Neuronal stem cell (in vitro differentiated cells): ENCODE measurements at regions not wholly inside any gene's neighbourhood (a gene's known extent, or its start where the extent isn't known, plus 50 kb on each side); places are given as distances from the start of the nearest gene placed in this dataset.

ENCODE experiments used
- DNase-seq: peaks from one replicate; pipeline ENCODE4 v3.0.0-alpha.2; 2013; ENCODE audit warnings: low spot score
- H2AFZ ChIP-seq: one replicate; pipeline ENCODE4 v1.6.1; 2013; ENCODE audit warnings: mild to moderate bottlenecking, low read length, inconsistent platforms
- H2AK5ac ChIP-seq: 2 replicates; pipeline ENCODE4 v1.6.1; 2013; ENCODE audit warnings: low read depth, mild to moderate bottlenecking, inconsistent platforms, low read length, moderate library complexity, mixed read lengths
- H2BK120ac ChIP-seq: 2 replicates; pipeline ENCODE4 v1.6.1; 2013; ENCODE audit warnings: low read depth, mild to moderate bottlenecking, inconsistent platforms, low read length, moderate library complexity, mixed read lengths
- H2BK12ac ChIP-seq: one replicate; pipeline ENCODE4 v1.6.1; 2013; ENCODE audit warnings: low read length, inconsistent platforms
- H2BK15ac ChIP-seq: 2 replicates; pipeline ENCODE4 v1.6.1; 2013; ENCODE audit warnings: mild to moderate bottlenecking, low read length, inconsistent platforms, mixed read lengths
- H2BK5ac ChIP-seq: one replicate; pipeline ENCODE4 v1.6.1; 2013; ENCODE audit warnings: inconsistent platforms, mild to moderate bottlenecking, low read length, moderate library complexity
- H3K14ac ChIP-seq: one replicate; pipeline ENCODE4 v1.6.1; 2013; ENCODE audit warnings: low read length, inconsistent platforms
- H3K18ac ChIP-seq: 2 replicates; pipeline ENCODE4 v1.6.1; 2013; ENCODE audit warnings: low read length, inconsistent platforms
- H3K23ac ChIP-seq: 2 replicates; pipeline ENCODE4 v1.6.1; 2013; ENCODE audit warnings: low read depth, mild to moderate bottlenecking, mixed read lengths, low read length, inconsistent platforms; ENCODE audit not compliant: poor library complexity
- H3K27ac ChIP-seq: replicated peaks from 3 replicates; pipeline ENCODE4 v1.5.1; 2013; ENCODE audit warnings: low read length, inconsistent platforms
- H3K27me3 ChIP-seq, 3 experiments: 2 replicates each; pipeline ENCODE4 v1.6.1; 2013; ENCODE audit warnings: low read length in 3 of 3, mild to moderate bottlenecking in 2 of 3, inconsistent platforms in 1 of 3, low read depth in 1 of 3, mixed read lengths in 1 of 3, moderate library complexity in 1 of 3; ENCODE audit not compliant: control insufficient read depth in 3 of 3, insufficient read depth in 3 of 3
- H3K36me3 ChIP-seq, 2 donors: replicated peaks in 1 of 2; 2 replicates each; pipeline ENCODE4 v1.6.1; 2013; ENCODE audit warnings: low read length in 2 of 2; ENCODE audit not compliant: control insufficient read depth in 2 of 2, insufficient read depth in 2 of 2
- H3K4ac ChIP-seq: 2 replicates; pipeline ENCODE4 v1.6.1; 2013; ENCODE audit warnings: inconsistent platforms, mild to moderate bottlenecking, low read length, moderate library complexity
- H3K4me1 ChIP-seq, 2 donors: 1 replicate in 1 of 2; 2 replicates in 1 of 2; pipeline ENCODE4 v1.6.1; 2013; ENCODE audit warnings: low read length in 2 of 2, low read depth in 1 of 2; ENCODE audit not compliant: control insufficient read depth in 2 of 2, insufficient read depth in 1 of 2
- H3K4me2 ChIP-seq: one replicate; pipeline ENCODE4 v1.6.1; 2013; ENCODE audit warnings: mild to moderate bottlenecking, low read length, inconsistent platforms; ENCODE audit not compliant: insufficient read depth, poor library complexity, severe bottlenecking
- H3K4me3 ChIP-seq, 2 donors: 2 replicates each; pipeline ENCODE4 v1.5.1; 2013; ENCODE audit warnings: low read length in 2 of 2, mild to moderate bottlenecking in 2 of 2, inconsistent platforms in 1 of 2, moderate library complexity in 1 of 2
- H3K79me1 ChIP-seq: one replicate; pipeline ENCODE4 v1.6.1; 2013; ENCODE audit warnings: low read depth, mild to moderate bottlenecking, inconsistent platforms, low read length, moderate library complexity
- H3K9ac ChIP-seq: one replicate; pipeline ENCODE4 v1.6.1; 2013; ENCODE audit warnings: mild to moderate bottlenecking, low read depth, low read length, inconsistent platforms; ENCODE audit not compliant: poor library complexity
- H3K9me3 ChIP-seq, 2 donors: replicated peaks in 1 of 2; 2 replicates each; pipeline versions ENCODE3 to v1.6.1; 2013; ENCODE audit warnings: low read length in 2 of 2, mild to moderate bottlenecking in 2 of 2, inconsistent platforms in 1 of 2, low read depth in 1 of 2, mixed read lengths in 1 of 2, moderate library complexity in 1 of 2; ENCODE audit not compliant: control insufficient read depth in 2 of 2, insufficient read depth in 1 of 2
- H4K8ac ChIP-seq: one replicate; pipeline ENCODE4 v1.6.1; 2013; ENCODE audit warnings: low read depth, mild to moderate bottlenecking, inconsistent platforms, low read length, moderate library complexity
- H4K91ac ChIP-seq: one replicate; pipeline ENCODE4 v1.6.1; 2013; ENCODE audit warnings: low read length, low read depth, mild to moderate bottlenecking, inconsistent platforms; ENCODE audit not compliant: poor library complexity
- WGBS, 2 donors: extraction: QIAGEN DNeasy Blood & Tissue Kit; methylation state at CpG; one replicate each; pipeline ENCODE4 v1.1.7; 2013; ENCODE audit warnings: missing lambda C conversion rate in 2 of 2, mixed read lengths in 1 of 2; ENCODE audit not compliant: insufficient read length in 2 of 2, insufficient replicate concordance in 1 of 2; ENCODE audit errors: extremely low coverage in 2 of 2; 5-methylcytosine and 5-hydroxymethylcytosine counted together

DNA sequence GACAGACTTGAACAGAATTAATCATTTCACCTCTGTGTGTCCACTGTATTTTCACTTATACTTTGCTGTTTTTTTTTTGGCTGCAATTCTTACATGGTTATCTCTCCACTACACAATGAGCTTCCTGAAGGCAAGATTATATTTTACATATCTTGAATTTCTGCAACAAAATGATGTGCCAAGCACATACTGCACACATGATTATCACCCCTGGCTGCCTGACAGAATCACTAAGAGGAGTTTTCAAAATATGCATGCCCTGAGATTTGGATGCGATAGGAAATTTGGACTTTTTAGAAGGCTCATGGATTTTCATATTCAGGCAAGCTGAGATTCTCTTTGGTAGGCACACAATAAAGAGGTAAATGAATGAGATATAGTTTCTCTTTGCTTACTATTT lies 1162.1 kb upstream of the IGFBP7 start:
- Histone ChIP-seq H3K4me1 (no peaks in the 10 kb centered on the region), H2BK120ac (no peak overlapping the region), H3K79me1 (no peaks in the 10 kb centered on the region), H3K4me2 (no peak overlapping the region), H4K91ac (no peak overlapping the region), H3K18ac (no peak overlapping the region), H3K14ac (no peak overlapping the region), H3K36me3 (no peaks in the 10 kb centered on the region), H3K27me3 (no peaks in the 10 kb centered on the region), H3K4ac (no peak overlapping the region), H3K27ac (no peak overlapping the region), H2BK15ac (no peak overlapping the region), H3K9me3 (no peaks in the 10 kb centered on the region), H4K8ac (no peak overlapping the region), H3K23ac (no peak overlapping the region), H3K4me3 (no peak overlapping the region), H3K9ac (no peak overlapping the region), H2BK5ac (no peak overlapping the region), H2BK12ac (no peak overlapping the region), H2AFZ (no peak overlapping the region), H2AK5ac (no peak overlapping the region)
- DNase-seq: no peak
- WGBS, 2 donors: no CpG with 5 or more reads among the region's 1 CpG

DNA sequence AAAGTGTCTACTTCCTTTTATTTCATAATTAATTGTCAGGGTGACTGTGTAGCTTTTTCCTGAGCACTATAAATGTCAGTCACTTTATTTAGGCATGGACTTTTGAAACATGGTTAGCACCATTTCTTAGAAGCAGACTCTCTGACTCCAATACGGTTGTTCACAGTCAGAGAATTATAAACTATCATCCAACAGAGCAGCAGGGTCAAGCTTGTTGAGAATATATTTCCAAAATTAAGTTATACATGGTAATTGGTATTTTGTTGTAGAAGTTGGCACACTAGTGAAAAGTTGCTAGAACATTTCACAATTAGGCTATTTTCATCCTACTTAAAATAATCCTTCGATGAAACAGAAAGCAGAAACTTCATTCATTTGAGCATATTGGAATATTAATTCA lies 1155.5 kb upstream of the IGFBP7 start:
- no peak overlapping the region for H2AFZ ChIP-seq
- no peak for DNase-seq
- H3K4me2 ChIP-seq: no peak overlapping the region
- no peak overlapping the region for H3K18ac ChIP-seq
- no peaks in the 10 kb centered on the region for H3K79me1 ChIP-seq
- no peak overlapping the region for H4K8ac ChIP-seq
- no peak overlapping the region for H2BK120ac ChIP-seq
- H3K9ac ChIP-seq: no peak overlapping the region
- H3K9me3 ChIP-seq: no peaks in the 10 kb centered on the region
- no peak overlapping the region for H2BK12ac ChIP-seq
- no peak overlapping the region for H2BK5ac ChIP-seq
- no peaks in the 10 kb centered on the region for H3K4me1 ChIP-seq
- no peak overlapping the region for H3K4ac ChIP-seq
- no peaks in the 10 kb centered on the region for H3K27me3 ChIP-seq
- no peak overlapping the region for H4K91ac ChIP-seq
- H2AK5ac ChIP-seq: no peak overlapping the region
- H3K23ac ChIP-seq: no peak overlapping the region
- H3K14ac ChIP-seq: no peak overlapping the region
- WGBS, 2 donors: no CpG with 5 or more reads among the region's 2 CpGs
- no peaks in the 10 kb centered on the region for H3K36me3 ChIP-seq
- no peak overlapping the region for H2BK15ac ChIP-seq
- H3K4me3 ChIP-seq: no peak overlapping the region
- no peak overlapping the region for H3K27ac ChIP-seq

DNA sequence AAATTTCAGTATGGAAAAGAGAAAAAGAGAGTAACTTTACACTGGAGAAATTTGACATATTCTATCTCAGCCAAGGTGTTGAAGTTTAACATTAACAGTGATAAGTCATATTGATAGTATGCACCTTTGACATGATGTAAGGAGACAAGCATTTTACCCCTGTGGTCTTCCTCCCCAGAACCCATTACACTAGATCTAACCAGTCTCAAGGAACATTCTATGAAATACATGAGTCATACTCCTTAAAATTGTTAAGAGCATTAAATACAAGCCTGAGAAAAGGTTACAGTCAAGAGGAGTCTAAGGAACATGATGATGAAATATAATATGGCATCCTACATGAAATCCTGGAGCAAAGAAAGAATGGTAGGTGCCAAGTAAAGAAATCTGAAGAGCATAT lies 1151.3 kb upstream of the IGFBP7 start:
- H2BK12ac ChIP-seq: no peak overlapping the region
- no peak overlapping the region for H3K4me3 ChIP-seq
- no peak overlapping the region for H3K27ac ChIP-seq
- no peak overlapping the region for H2AK5ac ChIP-seq
- no peak overlapping the region for H3K4ac ChIP-seq
- no peaks in the 10 kb centered on the region for H3K36me3 ChIP-seq
- DNase-seq: no peak
- H2BK5ac ChIP-seq: no peak overlapping the region
- H3K27me3 ChIP-seq: no peaks in the 10 kb centered on the region
- no peak overlapping the region for H2BK15ac ChIP-seq
- H2BK120ac ChIP-seq: no peak overlapping the region
- no peak overlapping the region for H2AFZ ChIP-seq
- no peak overlapping the region for H3K14ac ChIP-seq
- H3K18ac ChIP-seq: no peak overlapping the region
- no peak overlapping the region for H4K91ac ChIP-seq
- H3K9me3 ChIP-seq: no peaks in the 10 kb centered on the region
- no peak overlapping the region for H3K9ac ChIP-seq
- no peaks in the 10 kb centered on the region for H3K79me1 ChIP-seq
- no peak overlapping the region for H3K4me2 ChIP-seq
- no peak overlapping the region for H3K23ac ChIP-seq
- no peak overlapping the region for H4K8ac ChIP-seq
- H3K4me1 ChIP-seq: no peaks in the 10 kb centered on the region

DNA sequence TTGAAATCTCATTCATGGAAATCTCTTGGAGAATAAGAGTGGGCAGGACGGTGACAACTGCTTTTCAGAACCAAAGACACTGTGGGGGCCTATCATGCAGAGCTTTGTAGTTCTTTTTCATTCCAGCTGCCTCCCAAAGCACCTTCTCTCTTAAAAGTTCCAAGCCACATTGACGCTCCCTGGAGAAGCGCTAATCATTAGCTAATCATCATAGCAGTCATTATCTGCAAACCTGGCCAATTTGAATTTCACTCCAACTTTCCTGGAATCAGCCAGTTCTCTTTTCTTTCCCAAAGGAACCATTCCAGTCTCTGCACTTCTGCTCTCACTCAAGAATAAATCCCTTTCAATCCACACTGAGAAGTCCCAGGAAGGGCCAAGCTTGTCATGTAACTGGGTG lies 1144.1 kb upstream of the IGFBP7 start:
- Histone ChIP-seq H3K79me1 (no peaks in the 10 kb centered on the region), H2BK12ac (no peak overlapping the region), H3K27me3 (no peaks in the 10 kb centered on the region), H2BK120ac (no peak overlapping the region), H3K4me3 (no peak overlapping the region), H3K4me2 (no peak overlapping the region), H3K18ac (no peak overlapping the region), H3K27ac (no peak overlapping the region), H4K91ac (no peak overlapping the region), H3K9me3 (no peaks in the 10 kb centered on the region), H2AFZ (no peak overlapping the region), H4K8ac (no peak overlapping the region), H3K9ac (no peak overlapping the region), H2BK15ac (no peak overlapping the region), H3K4me1 (peaks cover 0 to 4% of the 10 kb centered on the region in 2 donors), H2BK5ac (no peak overlapping the region), H2AK5ac (no peak overlapping the region), H3K36me3 (no peaks in the 10 kb centered on the region), H3K14ac (no peak overlapping the region), H3K23ac (no peak overlapping the region), H3K4ac (no peak overlapping the region)
- no CpG with 5 or more reads among the region's 3 CpGs for WGBS, 2 donors
- DNase-seq: no peak
